MCF 10A (cell line): ENCODE measurements at regions not wholly inside any gene's neighbourhood (a gene's known extent, or its start where the extent isn't known, plus 50 kb on each side); places are given as distances from the start of the nearest gene placed in this dataset.

Experiments used
- BruUV-seq: library from RNA; stranded (reverse); fragments of 400-500 nt; replicated peaks from 2 replicates; lab custom pipeline; 2021; lab: Mats Ljungman, UMichigan
- CTCF ChIA-PET: fragments of 300-600 bp; sonication (Branson Sonifier 250); formaldehyde crosslinking; extraction: SDS; loops from one replicate; lab custom pipeline; 2021; ENCODE audit warnings: antibody characterized with exemption, inconsistent platforms; lab: Yijun Ruan, JAX
- POLR2A ChIA-PET: fragments of 300-600, 350-650 bp; sonication (Branson Sonifier 250); formaldehyde crosslinking; extraction: SDS; loops from one replicate; lab custom pipeline; 2020; ENCODE audit warnings: antibody characterized with exemption, inconsistent platforms; lab: Yijun Ruan, JAX
- DNase-seq: peaks from one replicate; pipeline ENCODE4 v3.0.0-alpha.2; 2018; ENCODE audit not compliant: unreplicated experiment
- H3K27ac Mint-ChIP-seq: one replicate; pipeline ENCODE4 v1.8.0; 2022; ENCODE audit warnings: mild to moderate bottlenecking, low read depth, mixed read lengths; ENCODE audit not compliant: unreplicated experiment
- H3K27me3 Mint-ChIP-seq: one replicate; pipeline ENCODE4 v1.8.0; 2022; ENCODE audit warnings: mixed read lengths; ENCODE audit not compliant: insufficient read depth, unreplicated experiment
- H3K36me3 Mint-ChIP-seq: one replicate; pipeline ENCODE4 v1.8.0; 2022; ENCODE audit warnings: mild to moderate bottlenecking, moderate library complexity, mixed read lengths; ENCODE audit not compliant: insufficient read depth, unreplicated experiment
- H3K4me1 Mint-ChIP-seq: one replicate; pipeline ENCODE4 v1.8.0; 2022; ENCODE audit warnings: mixed read lengths; ENCODE audit not compliant: insufficient read depth, unreplicated experiment
- H3K4me3 Mint-ChIP-seq: one replicate; pipeline ENCODE4 v1.8.0; 2022; ENCODE audit warnings: mild to moderate bottlenecking, moderate library complexity, mixed read lengths; ENCODE audit not compliant: unreplicated experiment
- H3K9me3 Mint-ChIP-seq: one replicate; pipeline ENCODE4 v1.8.0; 2022; ENCODE audit warnings: mixed read lengths; ENCODE audit not compliant: unreplicated experiment
- CTCF ChIP-seq: fragments of 200-600 bp; IDR thresholded peaks from one replicate; pipeline ENCODE4 v1.8.0; 2022; ENCODE audit warnings: antibody characterized with exemption, mild to moderate bottlenecking; ENCODE audit not compliant: unreplicated experiment
- intact Hi-C: fragments of 100-400 bp; cut with micrococcal nuclease; formaldehyde crosslinking; loops from 2 replicates; pipeline ENCODE4 v1.14.1; 2022

GRCh38 chr2:128615571-128615970 lies 296.9 kb upstream of the HS6ST1 start:
- H3K9me3 Mint-ChIP-seq = no peaks in the 10 kb centered on the region
- H3K27me3 Mint-ChIP-seq = no peaks in the 10 kb centered on the region
- ChIA-PET POLR2A (no interaction called here), CTCF (interaction anchor here (0.5 kb wide), 1 partner anchor 150 kb away, joined by 3 read pairs; no protein-coding TSS in a partner anchor)
- H3K4me3 Mint-ChIP-seq = no peak overlapping the region
- no peaks in the 10 kb centered on the region for H3K36me3 Mint-ChIP-seq
- intact Hi-C loops = no loop called here
- no peak for DNase-seq
- no peaks in the 10 kb centered on the region for H3K4me1 Mint-ChIP-seq
- TF ChIP-seq CTCF = no peak
- BruUV-seq = no TSS peak
- H3K27ac Mint-ChIP-seq = no peak overlapping the region

GRCh38 chr2:128617029-128617590 lies 298.4 kb upstream of the HS6ST1 start:
- no TSS peak for BruUV-seq
- H3K36me3 Mint-ChIP-seq = no peaks in the 10 kb centered on the region
- H3K9me3 Mint-ChIP-seq = no peaks in the 10 kb centered on the region
- H3K27ac Mint-ChIP-seq = no peak overlapping the region
- ChIA-PET POLR2A (no interaction called here), CTCF (interaction anchor here (0.6 to 0.7 kb wide), 2 partner anchors 27 to 38 kb away, joined by 4 to 5 read pairs; no protein-coding TSS in a partner anchor)
- no peaks in the 10 kb centered on the region for H3K27me3 Mint-ChIP-seq
- TF ChIP-seq CTCF = no peak
- no peak for DNase-seq
- H3K4me1 Mint-ChIP-seq = no peaks in the 10 kb centered on the region
- intact Hi-C loops = no loop called here
- H3K4me3 Mint-ChIP-seq = no peak overlapping the region

- POLR2A ChIA-PET = no interaction called here
- H3K9me3 Mint-ChIP-seq = no peaks in the 10 kb centered on the region
- H3K4me3 Mint-ChIP-seq = no peak overlapping the region
- DNase-seq = no peak
- BruUV-seq = no TSS peak
- no peaks in the 10 kb centered on the region for H3K27me3 Mint-ChIP-seq
- H3K4me1 Mint-ChIP-seq = no peaks in the 10 kb centered on the region
- TF ChIP-seq CTCF = no peak
- H3K36me3 Mint-ChIP-seq = no peaks in the 10 kb centered on the region
- intact Hi-C loops = no loop called here
- no peak overlapping the region for H3K27ac Mint-ChIP-seq
- CTCF ChIA-PET = no interaction called here
These were observed 299.0 kb upstream of the HS6ST1 start for GRCh38 chr2:128617661-128618060.

GRCh38 chr2:128618642-128619041 lies 300.0 kb upstream of the HS6ST1 start:
- Mint-ChIP-seq H3K27me3 (no peaks in the 10 kb centered on the region), H3K9me3 (no peaks in the 10 kb centered on the region), H3K36me3 (no peaks in the 10 kb centered on the region), H3K4me1 (no peaks in the 10 kb centered on the region), H3K27ac (no peak overlapping the region), H3K4me3 (no peak overlapping the region)
- no TSS peak for BruUV-seq
- POLR2A ChIA-PET = no interaction called here
- intact Hi-C loops = no loop called here
- DNase-seq = no peak
- no peak for TF ChIP-seq CTCF
- CTCF ChIA-PET = interaction anchor here (0.6 kb wide), 1 partner anchor 203 kb away, joined by 3 read pairs; no protein-coding TSS in a partner anchor
